Neuronal stem cell (in vitro differentiated cells): ENCODE measurements at regions not wholly inside any gene's neighbourhood (a gene's known extent, or its start where the extent isn't known, plus 50 kb on each side); places are given as distances from the start of the nearest gene placed in this dataset.
"Not testable (repeated sequence)": the region's sequence is repeated elsewhere in the genome, so short reads cannot be mapped to it uniquely, and the experiment has no call there.

Experiments
- DNase-seq: peaks from one replicate; pipeline ENCODE4 v3.0.0-alpha.2; 2013; ENCODE audit warnings: low spot score
- H2AFZ ChIP-seq: one replicate; pipeline ENCODE4 v1.6.1; 2013; ENCODE audit warnings: mild to moderate bottlenecking, low read length, inconsistent platforms
- H2AK5ac ChIP-seq: 2 replicates; pipeline ENCODE4 v1.6.1; 2013; ENCODE audit warnings: low read depth, mild to moderate bottlenecking, inconsistent platforms, low read length, moderate library complexity, mixed read lengths
- H2BK120ac ChIP-seq: 2 replicates; pipeline ENCODE4 v1.6.1; 2013; ENCODE audit warnings: low read depth, mild to moderate bottlenecking, inconsistent platforms, low read length, moderate library complexity, mixed read lengths
- H2BK12ac ChIP-seq: one replicate; pipeline ENCODE4 v1.6.1; 2013; ENCODE audit warnings: low read length, inconsistent platforms
- H2BK15ac ChIP-seq: 2 replicates; pipeline ENCODE4 v1.6.1; 2013; ENCODE audit warnings: mild to moderate bottlenecking, low read length, inconsistent platforms, mixed read lengths
- H2BK5ac ChIP-seq: one replicate; pipeline ENCODE4 v1.6.1; 2013; ENCODE audit warnings: inconsistent platforms, mild to moderate bottlenecking, low read length, moderate library complexity
- H3K14ac ChIP-seq: one replicate; pipeline ENCODE4 v1.6.1; 2013; ENCODE audit warnings: low read length, inconsistent platforms
- H3K18ac ChIP-seq: 2 replicates; pipeline ENCODE4 v1.6.1; 2013; ENCODE audit warnings: low read length, inconsistent platforms
- H3K23ac ChIP-seq: 2 replicates; pipeline ENCODE4 v1.6.1; 2013; ENCODE audit warnings: low read depth, mild to moderate bottlenecking, mixed read lengths, low read length, inconsistent platforms; ENCODE audit not compliant: poor library complexity
- H3K27ac ChIP-seq: replicated peaks from 3 replicates; pipeline ENCODE4 v1.5.1; 2013; ENCODE audit warnings: low read length, inconsistent platforms
- H3K27me3 ChIP-seq, 3 experiments: 2 replicates each; pipeline ENCODE4 v1.6.1; 2013; ENCODE audit warnings: low read length in 3 of 3, mild to moderate bottlenecking in 2 of 3, inconsistent platforms in 1 of 3, low read depth in 1 of 3, mixed read lengths in 1 of 3, moderate library complexity in 1 of 3; ENCODE audit not compliant: control insufficient read depth in 3 of 3, insufficient read depth in 3 of 3
- H3K36me3 ChIP-seq, 2 donors: replicated peaks in 1 of 2; 2 replicates each; pipeline ENCODE4 v1.6.1; 2013; ENCODE audit warnings: low read length in 2 of 2; ENCODE audit not compliant: control insufficient read depth in 2 of 2, insufficient read depth in 2 of 2
- H3K4ac ChIP-seq: 2 replicates; pipeline ENCODE4 v1.6.1; 2013; ENCODE audit warnings: inconsistent platforms, mild to moderate bottlenecking, low read length, moderate library complexity
- H3K4me1 ChIP-seq, 2 donors: 1 replicate in 1 of 2; 2 replicates in 1 of 2; pipeline ENCODE4 v1.6.1; 2013; ENCODE audit warnings: low read length in 2 of 2, low read depth in 1 of 2; ENCODE audit not compliant: control insufficient read depth in 2 of 2, insufficient read depth in 1 of 2
- H3K4me2 ChIP-seq: one replicate; pipeline ENCODE4 v1.6.1; 2013; ENCODE audit warnings: mild to moderate bottlenecking, low read length, inconsistent platforms; ENCODE audit not compliant: insufficient read depth, poor library complexity, severe bottlenecking
- H3K4me3 ChIP-seq, 2 donors: 2 replicates each; pipeline ENCODE4 v1.5.1; 2013; ENCODE audit warnings: low read length in 2 of 2, mild to moderate bottlenecking in 2 of 2, inconsistent platforms in 1 of 2, moderate library complexity in 1 of 2
- H3K79me1 ChIP-seq: one replicate; pipeline ENCODE4 v1.6.1; 2013; ENCODE audit warnings: low read depth, mild to moderate bottlenecking, inconsistent platforms, low read length, moderate library complexity
- H3K9ac ChIP-seq: one replicate; pipeline ENCODE4 v1.6.1; 2013; ENCODE audit warnings: mild to moderate bottlenecking, low read depth, low read length, inconsistent platforms; ENCODE audit not compliant: poor library complexity
- H3K9me3 ChIP-seq, 2 donors: replicated peaks in 1 of 2; 2 replicates each; pipeline versions ENCODE3 to v1.6.1; 2013; ENCODE audit warnings: low read length in 2 of 2, mild to moderate bottlenecking in 2 of 2, inconsistent platforms in 1 of 2, low read depth in 1 of 2, mixed read lengths in 1 of 2, moderate library complexity in 1 of 2; ENCODE audit not compliant: control insufficient read depth in 2 of 2, insufficient read depth in 1 of 2
- H4K8ac ChIP-seq: one replicate; pipeline ENCODE4 v1.6.1; 2013; ENCODE audit warnings: low read depth, mild to moderate bottlenecking, inconsistent platforms, low read length, moderate library complexity
- H4K91ac ChIP-seq: one replicate; pipeline ENCODE4 v1.6.1; 2013; ENCODE audit warnings: low read length, low read depth, mild to moderate bottlenecking, inconsistent platforms; ENCODE audit not compliant: poor library complexity
- WGBS, 2 donors: extraction: QIAGEN DNeasy Blood & Tissue Kit; methylation state at CpG; one replicate each; pipeline ENCODE4 v1.1.7; 2013; ENCODE audit warnings: missing lambda C conversion rate in 2 of 2, mixed read lengths in 1 of 2; ENCODE audit not compliant: insufficient read length in 2 of 2, insufficient replicate concordance in 1 of 2; ENCODE audit errors: extremely low coverage in 2 of 2; 5-methylcytosine and 5-hydroxymethylcytosine counted together

- Histone ChIP-seq H2AFZ (no peak overlapping the region), H3K9ac (no peak overlapping the region), H3K14ac (no peak overlapping the region), H2BK120ac (no peak overlapping the region), H3K4me2 (no peak overlapping the region), H3K36me3 (no peaks in the 10 kb centered on the region), H2BK15ac (no peak overlapping the region), H4K8ac (no peak overlapping the region), H3K4ac (no peak overlapping the region), H2BK5ac (no peak overlapping the region), H3K27me3 (no peaks in the 10 kb centered on the region), H3K18ac (no peak overlapping the region), H3K9me3 (peaks cover 0 to 2% of the 10 kb centered on the region in 2 donors), H3K4me1 (no peaks in the 10 kb centered on the region), H3K4me3 (no peak overlapping the region), H3K79me1 (no peaks in the 10 kb centered on the region), H4K91ac (no peak overlapping the region), H2BK12ac (no peak overlapping the region), H3K27ac (no peak overlapping the region), H2AK5ac (no peak overlapping the region), H3K23ac (no peak overlapping the region)
- no CpG with 5 or more reads among the region's 2 CpGs for WGBS, 2 donors
- no peak for DNase-seq
Measured at GRCh38 chr6:8803181-8803760, 367.9 kb upstream of the SLC35B3 start.

GRCh38 chr6:8802397-8802796 lies 367.1 kb upstream of the SLC35B3 start:
- H3K4ac ChIP-seq, result not testable (repeated sequence)

GRCh38 chr6:8794420-8794819 lies 359.1 kb upstream of the SLC35B3 start:
- no peak overlapping the region for H3K4me2 ChIP-seq
- WGBS, 2 donors, result no CpG with 5 or more reads among the region's 3 CpGs
- H3K36me3 ChIP-seq, result no peaks in the 10 kb centered on the region

More at GRCh38 chr6:8802397-8802796, 367.1 kb upstream of the SLC35B3 start:
- not testable (repeated sequence) for H2AK5ac ChIP-seq, H3K9me3 ChIP-seq, H3K4me3 ChIP-seq, H3K27me3 ChIP-seq, H2BK15ac ChIP-seq, H3K4me2 ChIP-seq, H3K9ac ChIP-seq, H3K36me3 ChIP-seq, H3K14ac ChIP-seq, H4K91ac ChIP-seq, H3K27ac ChIP-seq, DNase-seq, H3K79me1 ChIP-seq, H3K4me1 ChIP-seq, H4K8ac ChIP-seq, H3K23ac ChIP-seq, H3K18ac ChIP-seq, H2AFZ ChIP-seq, H2BK12ac ChIP-seq, H2BK120ac ChIP-seq, H2BK5ac ChIP-seq
- no CpG with 5 or more reads among the region's 4 CpGs for WGBS, 2 donors

GRCh38 chr6:8789878-8790277 lies 354.5 kb upstream of the SLC35B3 start:
- Histone ChIP-seq H3K14ac (no peak overlapping the region), H2BK120ac (no peak overlapping the region), H2BK15ac (no peak overlapping the region), H3K4me3 (no peak overlapping the region), H3K4me2 (no peak overlapping the region), H4K91ac (no peak overlapping the region), H3K9me3 (no peaks in the 10 kb centered on the region), H3K4me1 (no peaks in the 10 kb centered on the region), H3K36me3 (no peaks in the 10 kb centered on the region), H3K9ac (no peak overlapping the region), H3K4ac (no peak overlapping the region), H2BK5ac (no peak overlapping the region), H3K79me1 (no peaks in the 10 kb centered on the region), H3K27ac (no peak overlapping the region), H2BK12ac (no peak overlapping the region), H2AK5ac (no peak overlapping the region), H2AFZ (no peak overlapping the region), H3K27me3 (no peaks in the 10 kb centered on the region), H4K8ac (no peak overlapping the region), H3K23ac (no peak overlapping the region), H3K18ac (no peak overlapping the region)
- WGBS, 2 donors, result no CpG with 5 or more reads among the region's 2 CpGs
- DNase-seq, result no peak

More at GRCh38 chr6:8794420-8794819, 359.1 kb upstream of the SLC35B3 start:
- Histone ChIP-seq H2AK5ac (no peak overlapping the region), H4K8ac (no peak overlapping the region), H3K4ac (no peak overlapping the region), H3K79me1 (no peaks in the 10 kb centered on the region), H3K4me1 (no peaks in the 10 kb centered on the region), H3K9me3 (no peaks in the 10 kb centered on the region), H3K27me3 (no peaks in the 10 kb centered on the region), H3K9ac (no peak overlapping the region), H3K23ac (no peak overlapping the region), H2BK5ac (no peak overlapping the region), H3K27ac (no peak overlapping the region), H2AFZ (no peak overlapping the region), H2BK12ac (no peak overlapping the region), H4K91ac (no peak overlapping the region), H3K18ac (no peak overlapping the region), H2BK15ac (no peak overlapping the region), H2BK120ac (no peak overlapping the region), H3K4me3 (no peak overlapping the region), H3K14ac (no peak overlapping the region)
- DNase-seq, result no peak
